ENCODE measurements at regions not wholly inside any gene's neighbourhood (a gene's known extent, or its start where the extent isn't known, plus 50 kb on each side); places are given as distances from the start of the nearest gene placed in this dataset.
"Not testable (repeated sequence)": the region's sequence is repeated elsewhere in the genome, so short reads cannot be mapped to it uniquely, and the experiment has no call there.

DNA sequence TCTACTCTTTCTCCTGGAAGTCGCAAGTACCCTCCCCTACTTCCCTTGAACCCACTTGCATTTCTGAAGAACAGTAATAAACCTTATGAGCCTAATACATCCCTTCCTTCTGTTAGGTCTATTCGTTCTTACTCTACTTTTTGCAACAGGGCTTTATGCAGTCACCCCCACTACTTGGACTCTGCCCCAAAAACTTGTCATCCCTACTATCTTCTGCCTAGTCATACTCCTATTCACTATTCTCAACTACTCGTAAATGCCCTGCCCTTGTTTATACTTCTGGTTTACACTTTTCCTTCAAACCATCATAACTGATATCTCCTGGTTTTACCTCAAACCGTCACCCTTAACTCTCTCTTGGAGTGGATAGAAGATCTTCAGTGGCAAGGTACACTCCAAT, 55.2 kb upstream of the SLIT2 start:
- DNase-seq (ENCODE audit: low spot score), result no peak

- DNase-seq (ENCODE audit: low spot score), result no peak
These were observed 56.4 kb upstream of the SLIT2 start for GRCh38 chr4:20195071-20195885.

- no peak for DNase-seq (ENCODE audit: low spot score)
These were observed 57.3 kb upstream of the SLIT2 start for GRCh38 chr4:20194123-20195013.

- no peak for DNase-seq (ENCODE audit: low spot score)
These were observed 58.4 kb upstream of the SLIT2 start for GRCh38 chr4:20193141-20193936.

DNA sequence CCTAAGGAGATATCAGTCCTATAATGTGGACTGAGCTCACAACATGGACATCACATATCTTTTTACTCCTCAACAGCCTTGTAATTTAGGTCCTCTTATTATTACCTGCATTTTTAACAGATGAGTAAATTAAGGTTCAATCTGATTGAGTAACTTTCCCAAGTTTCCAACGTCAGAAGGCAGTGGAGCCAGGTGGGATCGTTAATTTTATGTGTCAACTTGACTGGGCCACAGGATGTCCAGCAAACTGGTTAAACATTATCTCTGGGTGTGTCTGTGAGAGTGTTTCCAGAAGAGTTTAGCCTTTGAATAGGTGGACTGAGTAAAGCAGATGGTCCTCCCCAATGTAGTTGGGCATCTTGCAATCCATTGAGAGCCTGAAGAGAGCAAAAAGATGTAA, 59.0 kb upstream of the SLIT2 start:
- no peak for DNase-seq (ENCODE audit: low spot score)

DNA sequence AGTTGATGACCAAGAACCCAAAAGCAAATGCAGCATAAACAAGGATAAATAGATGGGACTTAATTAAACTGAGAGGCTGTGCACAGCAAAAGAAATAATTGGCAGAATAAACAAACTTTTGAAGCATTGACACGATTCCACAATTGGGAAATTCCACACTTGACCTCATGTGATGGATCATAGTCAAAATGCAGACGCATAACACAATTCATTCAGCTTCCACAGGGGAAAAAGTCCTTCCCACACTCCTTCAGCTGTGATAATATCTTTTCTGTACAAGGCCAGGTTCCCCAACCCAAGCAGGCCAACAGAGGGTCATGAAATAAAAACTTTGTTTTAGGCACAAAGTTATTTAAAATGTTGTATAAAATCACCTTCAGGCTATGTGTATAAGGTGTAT, 66.6 kb upstream of the SLIT2 start:
- no peak for DNase-seq (ENCODE audit: low spot score)

DNA sequence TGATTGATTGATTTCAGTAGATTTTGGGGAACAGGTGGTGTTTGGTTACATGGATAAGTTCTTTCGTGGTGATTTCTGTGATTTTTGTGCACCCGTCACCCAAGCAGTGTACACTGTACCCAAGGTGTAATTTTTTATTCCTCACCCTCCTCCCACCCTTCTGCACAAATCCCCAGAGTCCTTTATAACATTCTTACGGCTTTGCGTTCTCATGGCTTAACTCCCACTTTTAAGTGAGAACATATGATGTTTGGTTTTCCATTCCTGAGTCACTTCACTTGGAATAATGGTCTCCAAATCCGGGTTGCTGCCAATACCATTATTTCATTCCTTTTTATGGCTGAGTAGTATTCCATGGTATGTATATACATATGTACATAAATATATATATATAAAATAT, 68.6 kb upstream of the SLIT2 start:
- not testable (repeated sequence) for DNase-seq (ENCODE audit: low spot score)

DNA sequence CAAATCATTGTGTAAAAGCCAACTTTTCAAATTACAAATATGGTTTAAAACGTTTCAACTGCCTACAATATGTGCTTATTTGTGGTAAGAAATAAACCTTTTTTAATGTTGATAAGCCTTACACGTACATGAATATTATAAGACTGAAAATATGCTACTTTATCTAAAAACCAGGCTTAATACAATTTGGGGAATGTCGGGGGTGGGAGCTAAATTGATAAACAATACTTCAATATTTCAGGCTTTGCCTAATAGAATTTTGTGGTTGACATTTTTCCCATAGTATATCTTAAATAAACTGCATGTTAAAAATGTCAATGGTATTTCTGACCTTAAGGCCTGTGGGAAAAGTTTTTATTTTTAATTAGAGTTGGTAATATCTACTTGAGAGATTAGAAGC, 69.8 kb upstream of the SLIT2 start:
- DNase-seq (ENCODE audit: low spot score), result no peak

- DNase-seq (ENCODE audit: low spot score), result no peak
These were observed 71.2 kb upstream of the SLIT2 start for GRCh38 chr4:20180509-20180908.

DNA sequence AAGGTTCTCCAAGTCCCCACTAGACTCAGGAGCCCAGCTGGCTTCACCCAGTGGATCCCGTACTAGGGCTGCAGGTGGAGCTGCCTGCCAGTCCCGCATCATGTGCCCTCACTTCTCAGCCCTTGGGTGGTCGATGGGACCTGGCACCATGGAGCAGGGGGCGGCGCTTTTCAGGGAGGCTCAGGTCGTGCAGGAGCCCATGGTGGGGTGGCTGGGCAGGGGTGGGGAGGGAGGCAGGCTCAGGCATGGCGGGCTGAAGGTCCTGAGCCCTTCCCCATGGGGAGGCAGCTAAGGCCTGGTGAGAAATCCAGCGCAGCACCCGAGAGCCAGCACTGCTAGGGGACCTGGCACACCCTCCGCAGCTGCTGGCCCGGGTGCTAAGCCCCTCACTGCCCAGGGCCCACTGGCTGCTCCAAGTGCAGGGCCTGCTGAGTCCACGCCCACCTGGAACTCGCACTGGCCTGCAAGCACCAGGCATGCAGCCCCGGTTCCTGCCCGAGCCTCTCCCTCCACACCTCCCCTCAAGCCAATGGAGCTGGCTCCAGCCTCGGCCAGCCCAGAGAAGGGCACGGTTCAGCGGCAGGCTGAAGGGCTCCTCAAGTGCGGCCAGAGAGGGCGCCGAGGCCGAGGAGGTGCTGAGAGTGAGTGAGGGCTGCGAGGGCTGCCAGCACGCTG, 72.7 kb upstream of the SLIT2 start:
- DNase-seq (ENCODE audit: low spot score), result no peak

DNA sequence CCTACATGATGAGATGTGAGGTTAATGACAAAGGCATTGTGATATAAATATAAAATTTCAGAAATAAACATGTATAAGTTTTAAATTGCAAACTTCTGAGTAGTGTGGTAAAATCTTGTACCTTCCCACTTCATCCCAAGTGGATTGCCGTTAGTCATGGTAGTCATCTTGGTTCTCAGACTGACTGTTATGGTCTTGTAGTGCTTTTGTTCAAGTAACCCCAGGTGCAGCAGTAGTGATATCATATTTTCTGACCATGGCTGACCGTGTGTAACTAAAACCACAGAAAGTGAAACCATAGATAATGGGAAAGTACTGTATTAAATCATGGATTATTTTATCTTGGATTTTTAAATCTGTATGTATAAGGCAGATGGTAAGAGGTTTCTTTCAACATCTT, 74.8 kb upstream of the SLIT2 start:
- no peak for DNase-seq (ENCODE audit: low spot score)

DNA sequence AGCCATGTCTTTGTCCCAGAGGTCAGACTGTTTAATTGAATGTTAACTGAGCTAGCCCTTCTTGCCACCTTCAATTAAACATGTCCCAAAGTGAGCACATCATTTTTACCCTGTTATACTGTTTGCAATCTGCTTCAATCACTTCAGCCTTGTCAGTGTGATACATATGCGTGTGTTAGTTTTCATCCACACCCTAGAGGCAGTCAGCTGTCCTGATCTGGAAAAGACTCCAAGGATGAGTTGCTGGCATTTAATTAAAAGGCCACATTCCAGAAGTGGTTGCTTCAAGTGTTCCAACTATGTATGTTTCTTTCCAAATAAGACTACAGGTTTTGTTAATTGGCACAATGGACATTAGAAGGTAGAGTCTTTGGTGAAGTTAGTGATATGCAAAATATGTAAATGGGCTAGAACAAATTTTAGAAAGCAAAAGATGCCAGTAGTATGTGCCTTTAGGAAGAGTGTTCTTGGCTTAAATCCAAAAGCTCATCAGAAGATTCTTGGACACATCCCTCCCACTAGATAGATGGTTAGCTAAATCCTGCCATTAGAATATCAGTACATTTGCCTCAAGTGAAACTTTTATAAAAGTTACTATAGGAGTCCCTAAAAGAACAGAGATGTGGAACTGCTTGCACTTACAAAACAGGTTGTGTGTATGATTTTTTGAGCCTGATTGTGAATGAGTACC, 79.5 kb upstream of the SLIT2 start:
- no peak for DNase-seq (ENCODE audit: low spot score)

DNA sequence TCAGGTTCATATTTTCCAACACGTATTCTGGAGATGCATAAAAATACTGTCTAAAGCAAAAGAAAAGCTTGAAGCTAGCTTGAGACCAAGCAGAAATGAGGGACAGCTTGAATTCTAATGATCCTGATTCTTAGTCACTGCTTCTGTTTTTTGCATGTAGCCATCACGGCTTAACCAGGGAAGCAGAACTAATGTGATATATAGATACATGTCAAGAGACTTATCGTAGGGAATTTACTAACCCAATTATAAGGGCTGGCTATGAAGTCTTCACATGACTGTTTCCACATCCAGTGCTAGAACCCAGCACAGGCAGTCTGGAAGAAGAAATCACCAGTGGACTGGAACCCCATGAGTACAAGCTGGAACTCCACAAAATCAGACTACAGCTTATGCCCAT, 85.2 kb upstream of the SLIT2 start:
- no peak for DNase-seq (ENCODE audit: low spot score)

GRCh38 chr4:20159516-20159915, 92.2 kb upstream of the SLIT2 start:
- DNase-seq (ENCODE audit: low spot score), result no peak

DNA sequence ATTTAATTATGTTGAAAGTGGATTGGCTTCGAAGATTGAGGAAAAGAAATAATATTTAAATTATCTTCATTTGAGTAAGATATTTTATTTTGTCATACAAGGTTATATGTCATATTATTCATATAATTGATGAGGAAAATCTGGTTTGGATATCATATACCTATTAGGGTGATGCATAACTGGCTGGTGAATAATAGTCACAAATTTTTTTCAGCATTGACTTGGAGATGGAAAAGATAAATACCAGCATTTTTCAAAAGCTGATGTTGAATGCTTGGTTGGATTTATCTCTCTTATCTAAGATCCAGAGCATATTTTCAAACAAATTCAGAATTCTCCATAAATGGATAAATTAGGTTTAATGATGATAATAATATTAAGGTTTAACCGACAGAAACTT, 93.5 kb upstream of the SLIT2 start:
- no peak for DNase-seq (ENCODE audit: low spot score)

- no peak for DNase-seq (ENCODE audit: low spot score)
These were observed 100.3 kb upstream of the SLIT2 start for GRCh38 chr4:20151436-20151835.

GRCh38 chr4:20149143-20149542, 102.6 kb upstream of the SLIT2 start:
- not testable (repeated sequence) for DNase-seq (ENCODE audit: low spot score)

DNA sequence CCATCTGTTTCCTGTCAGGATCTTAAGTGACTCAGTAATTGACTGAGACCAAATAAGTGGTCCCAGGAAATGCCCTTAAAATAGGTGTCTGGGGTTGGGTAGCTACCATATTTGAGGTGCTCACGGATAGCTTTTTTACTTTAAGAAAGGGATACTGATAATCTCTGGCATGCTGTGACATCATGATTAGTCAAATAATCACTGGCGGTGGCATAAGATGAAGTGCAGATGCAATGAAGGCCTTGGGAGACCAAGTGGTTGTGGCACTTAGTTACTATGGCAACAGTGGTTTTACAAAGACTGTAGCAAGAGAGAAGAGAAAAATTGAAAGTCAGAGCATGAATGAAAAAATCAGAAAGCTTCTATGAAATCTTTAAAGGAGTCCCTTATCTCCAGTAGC, 114.5 kb upstream of the SLIT2 start:
- no peak for DNase-seq (ENCODE audit: low spot score)

DNA sequence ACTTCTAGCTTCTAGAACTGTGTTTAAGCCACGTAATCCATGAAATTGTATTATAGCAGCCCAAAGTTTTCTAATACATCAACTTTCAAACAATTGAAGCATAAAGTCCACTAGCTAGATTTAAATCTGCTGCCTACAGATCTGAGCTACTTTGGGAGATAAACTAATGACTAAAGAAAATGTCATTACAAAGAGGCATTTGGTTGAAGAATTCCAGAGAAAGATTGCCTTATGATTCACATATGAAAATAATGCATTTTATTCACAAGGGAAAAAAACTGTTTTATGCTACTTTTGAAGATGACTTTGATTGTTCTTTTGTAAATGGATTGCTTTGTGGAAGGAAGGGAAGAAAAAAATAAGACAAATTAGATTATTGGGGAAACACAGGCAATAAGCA, 124.1 kb upstream of the SLIT2 start:
- no peak for DNase-seq (ENCODE audit: low spot score)

- DNase-seq (ENCODE audit: low spot score), result no peak
These were observed 124.8 kb upstream of the SLIT2 start for GRCh38 chr4:20126906-20127305.

GRCh38 chr4:20124317-20125026, 127.2 kb upstream of the SLIT2 start:
- no peak for DNase-seq (ENCODE audit: low spot score)

Measured in HuH-7.5 (cell line).